HCT116 (cell line): ENCODE measurements at regions not wholly inside any gene's neighbourhood (a gene's known extent, or its start where the extent isn't known, plus 50 kb on each side); places are given as distances from the start of the nearest gene placed in this dataset.

Source experiments
- ATAC-seq: fragments of 200-7000 bp; cut with Tn5 transposase; 2 replicates; pipeline ENCODE4 v1.9.1; 2020; ENCODE audit warnings: mild to moderate bottlenecking, moderate library complexity
- BruUV-seq: library from RNA; stranded (reverse); fragments of 400-500 nt; replicated peaks from 2 replicates; lab custom pipeline; 2021; lab: Mats Ljungman, UMichigan
- CTCF ChIA-PET: fragments of 300-600 bp; sonication (Branson Sonifier 250); formaldehyde crosslinking; loops from one replicate; lab custom pipeline; 2021; ENCODE audit warnings: antibody characterized with exemption; lab: Charles Lee
- POLR2A ChIA-PET: fragments of 300-600, 350-600 bp; sonication (Branson Sonifier 250); formaldehyde crosslinking; loops from one replicate; lab custom pipeline; 2021; ENCODE audit warnings: antibody characterized with exemption; lab: Charles Lee
- RAD21 ChIA-PET, 2 experiments: fragments of 300-600 bp; sonication (Branson Sonifier 250); formaldehyde crosslinking; loops; one replicate each; lab custom pipeline; 2023; ENCODE audit warnings: low total read pairs in 2 of 2; ENCODE audit not compliant: uncharacterized antibody in 2 of 2, unreplicated experiment in 2 of 2, low non-redundant PET in 1 of 2; lab: Charles Lee
- DNase-seq: peaks from one replicate; pipeline ENCODE4 v3.0.0-alpha.2; 2010; ENCODE audit warnings: low read depth, low spot score
- H2AFZ ChIP-seq: fragments of 200-600 bp; shearing (Covaris generic), sonication (generic); 2 replicates; pipeline ENCODE4 v1.6.1; 2017; ENCODE audit warnings: low read depth, mixed run types, mixed read lengths, antibody characterized with exemption, low read length; ENCODE audit not compliant: poor library complexity, severe bottlenecking
- H3K27ac ChIP-seq: 2 replicates; pipeline ENCODE4 v1.5.1; 2012; ENCODE audit warnings: low read depth, low read length
- H3K27me3 ChIP-seq: fragments of 200-600 bp; sonication (generic); 2 replicates; pipeline ENCODE4 v1.6.1; 2016; ENCODE audit warnings: mixed run types, low read length, mixed read lengths; ENCODE audit not compliant: insufficient read depth
- H3K36me3 ChIP-seq, 2 experiments: fragments of 200-500 bp in 1 of 2; fragments of 200-600 bp in 1 of 2; sonication (Bioruptor generic) in 1 of 2; sonication (generic) in 1 of 2; 2 replicates each; pipeline versions ENCODE4 v1.5.1 to v1.6.1; 2014 to 2016; ENCODE audit warnings: low read length in 2 of 2, inconsistent platforms in 1 of 2, mixed read lengths in 1 of 2, mixed run types in 1 of 2; ENCODE audit not compliant: insufficient read depth in 2 of 2, control insufficient read depth in 1 of 2
- H3K4me1 ChIP-seq, 2 experiments: fragments of 200-600 bp in 1 of 2; sonication (generic) in 1 of 2; 2 replicates each; pipeline versions ENCODE4 v1.5.1 to v1.6.1; 2012 to 2017; ENCODE audit warnings: low read length in 2 of 2, inconsistent platforms in 1 of 2, mild to moderate bottlenecking in 1 of 2, mixed read lengths in 1 of 2, mixed run types in 1 of 2, moderate library complexity in 1 of 2; ENCODE audit not compliant: insufficient read depth in 2 of 2, control insufficient read depth in 1 of 2
- H3K4me2 ChIP-seq: fragments of 200-600 bp; sonication (generic); 2 replicates; pipeline ENCODE4 v1.6.1; 2017; ENCODE audit warnings: mixed run types, low read length, mixed read lengths
- H3K4me3 ChIP-seq, 2 experiments: fragments of 200-600 bp in 1 of 2; sonication (generic) in 1 of 2; replicated peaks in 1 of 2; 2 replicates each; pipeline ENCODE4 v1.5.1; 2011 to 2016; ENCODE audit warnings: low read length in 2 of 2, control low read depth in 1 of 2, low read depth in 1 of 2, mild to moderate bottlenecking in 1 of 2, mixed read lengths in 1 of 2, mixed run types in 1 of 2
- H3K79me2 ChIP-seq: fragments of 200-600 bp; sonication (generic); 2 replicates; pipeline ENCODE4 v1.6.1; 2017; ENCODE audit warnings: mild to moderate bottlenecking, mixed run types, low read length, moderate library complexity, mixed read lengths; ENCODE audit not compliant: insufficient read depth
- H3K9ac ChIP-seq: fragments of 200-600 bp; sonication (generic); 2 replicates; pipeline ENCODE4 v1.6.1; 2016; ENCODE audit warnings: low read length, mixed read lengths
- H3K9me2 ChIP-seq: fragments of 200-600 bp; sonication (generic), shearing (Covaris generic); 2 replicates; pipeline ENCODE4 v1.6.1; 2017; ENCODE audit warnings: mixed run types, mild to moderate bottlenecking, moderate library complexity; ENCODE audit not compliant: insufficient read depth
- H3K9me3 ChIP-seq, 2 experiments: fragments of 200-500 bp in 1 of 2; fragments of 200-600 bp in 1 of 2; sonication (Bioruptor generic) in 1 of 2; sonication (generic) in 1 of 2; 2 replicates each; pipeline ENCODE4 v1.6.1; 2014 to 2017; ENCODE audit warnings: low read length in 2 of 2, mixed read lengths in 2 of 2, inconsistent platforms in 1 of 2, low read depth in 1 of 2, mild to moderate bottlenecking in 1 of 2, mixed run types in 1 of 2, moderate library complexity in 1 of 2; ENCODE audit not compliant: control insufficient read depth in 1 of 2, insufficient read depth in 1 of 2
- H4K20me1 ChIP-seq: fragments of 200-600 bp; sonication (generic), shearing (Covaris generic); 2 replicates; pipeline ENCODE4 v1.6.1; 2017; ENCODE audit warnings: mixed run types, mild to moderate bottlenecking, moderate library complexity; ENCODE audit not compliant: insufficient read depth
- ATF3 ChIP-seq: IDR thresholded peaks from 2 replicates; pipeline ENCODE4 v1.6.1; 2012
- CBX3 ChIP-seq: IDR thresholded peaks from 2 replicates; pipeline ENCODE4 v1.6.1; 2012; ENCODE audit warnings: low read depth
- CEBPB ChIP-seq: IDR thresholded peaks from 2 replicates; pipeline ENCODE4 v1.6.1; 2012; ENCODE audit warnings: low read depth
- CTCF ChIP-seq, 3 experiments: fragments of 200-600 bp in 1 of 3; sonication (generic) in 1 of 3; IDR thresholded peaks in 2 of 3; conservative IDR thresholded peaks in 1 of 3; 2 replicates each; pipeline ENCODE4 v1.5.1; 2012 to 2017; ENCODE audit warnings: low read depth in 2 of 3, low read length in 2 of 3, antibody characterized with exemption in 1 of 3, borderline replicate concordance in 1 of 3, control low read depth in 1 of 3, mild to moderate bottlenecking in 1 of 3, mixed read lengths in 1 of 3, mixed run types in 1 of 3, moderate library complexity in 1 of 3; ENCODE audit not compliant: insufficient read depth in 1 of 3
- EGR1 ChIP-seq: IDR thresholded peaks from 2 replicates; pipeline ENCODE4 v1.6.1; 2012; ENCODE audit warnings: low read depth
- EZH2 ChIP-seq: fragments of 200-600 bp; sonication (generic); IDR thresholded peaks from 2 replicates; pipeline ENCODE4 v1.6.1; 2017; ENCODE audit warnings: antibody characterized with exemption, mixed run types
- FOSL1 ChIP-seq: IDR thresholded peaks from 2 replicates; pipeline ENCODE4 v1.6.1; 2012; ENCODE audit warnings: low read depth
- JUND ChIP-seq: IDR thresholded peaks from 2 replicates; pipeline ENCODE4 v1.6.1; 2012
- POLR2A ChIP-seq: IDR thresholded peaks from 2 replicates; pipeline ENCODE4 v1.7.0; 2011; ENCODE audit warnings: borderline replicate concordance; ENCODE audit not compliant: insufficient read depth, insufficient read length; ENCODE audit errors: extremely low read depth
- POLR2AphosphoS5 ChIP-seq: IDR thresholded peaks from 2 replicates; pipeline ENCODE4 v1.6.1; 2011; ENCODE audit warnings: mild to moderate bottlenecking, low read depth, low read length, moderate library complexity
- RAD21 ChIP-seq: IDR thresholded peaks from 2 replicates; pipeline ENCODE4 v1.6.1; 2012; ENCODE audit warnings: low read depth, mild to moderate bottlenecking
- SIN3A ChIP-seq: IDR thresholded peaks from 2 replicates; pipeline ENCODE4 v1.6.1; 2012; ENCODE audit warnings: low read depth
- YY1 ChIP-seq: IDR thresholded peaks from 2 replicates; pipeline ENCODE4 v1.6.1; 2011; ENCODE audit warnings: low read length, low read depth, moderate library complexity, mild to moderate bottlenecking; ENCODE audit not compliant: insufficient replicate concordance; ENCODE audit errors: extremely low read depth
- ZFX ChIP-seq: fragments of 450-650 bp; IDR thresholded peaks from 2 replicates; pipeline ENCODE4 v1.6.1; 2017
- intact Hi-C: fragments of 100-400 bp; cut with micrococcal nuclease; formaldehyde crosslinking; loops from 2 replicates; pipeline ENCODE4 v1.10.0; 2022
- TF ChIP-seq, protein P1 (sequence below): IDR thresholded peaks from 2 replicates; pipeline ENCODE4 v1.6.1; 2012; ENCODE audit warnings: low read depth

DNA sequence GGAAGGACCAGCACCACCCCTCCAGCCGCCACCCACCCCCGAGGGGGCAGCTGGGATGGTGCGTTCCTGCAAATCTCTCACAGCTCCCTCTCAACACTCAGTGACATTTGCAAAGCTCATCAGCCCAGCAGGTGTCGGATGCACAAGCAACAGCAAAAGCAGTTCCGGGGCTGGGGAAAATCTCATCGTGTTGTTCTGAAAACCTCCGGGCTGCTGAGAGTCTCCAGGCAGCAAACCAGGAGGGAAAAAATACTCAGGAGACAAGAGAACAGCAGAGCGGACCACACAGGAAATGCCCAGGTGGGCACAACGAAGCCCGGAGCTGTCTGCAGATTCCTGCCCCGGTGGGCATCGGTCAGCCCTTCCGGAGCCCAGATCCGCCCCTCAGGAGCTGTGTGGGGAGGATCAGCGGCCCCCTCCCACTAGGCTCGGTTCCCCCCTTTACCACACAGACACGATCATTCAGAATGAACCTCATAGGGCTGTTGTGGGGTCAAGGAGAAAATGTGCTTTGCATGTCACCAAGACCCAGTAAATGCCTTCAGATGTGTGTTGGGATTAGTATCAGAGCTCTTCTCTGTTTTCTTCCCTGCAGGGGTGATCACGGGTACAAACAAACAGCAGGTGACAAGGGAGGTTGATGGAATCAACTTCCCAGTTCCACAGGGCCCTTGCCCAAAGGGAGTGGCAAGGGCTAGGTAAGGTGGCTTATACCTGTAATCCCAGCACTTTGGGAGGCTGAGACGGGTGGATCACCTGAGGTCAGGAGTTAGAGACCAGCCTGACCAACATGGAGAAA, 127.0 kb upstream of the TIAM1 start:
- Histone ChIP-seq H3K27ac (no peak overlapping the region), H3K27me3 (no peaks in the 10 kb centered on the region), H3K4me2 (no peak overlapping the region), H3K36me3 (0 out of 4 replicates have a peak, but pooled peaks cover 0 to 3% of the 10 kb centered on the region in 2 experiments), H3K79me2 (no peaks in the 10 kb centered on the region; the same call in 1 of the 2 replicates), H3K9me3 (no peaks in the 10 kb centered on the region), H3K9ac (no peak overlapping the region), H3K4me3 (no peak overlapping the region), H2AFZ (no peak overlapping the region), H4K20me1 (no peaks in the 10 kb centered on the region), H3K9me2 (no peaks in the 10 kb centered on the region), H3K4me1 (no peaks in the 10 kb centered on the region)
- ChIA-PET RAD21 (no interaction called here), POLR2A (no interaction called here), CTCF (no interaction called here)
- ATAC-seq, result no peak
- TF ChIP-seq CTCF (IDR thresholded peaks at IDR 0.05 in 2 of 3, conservative IDR thresholded peaks at IDR 0.05 in 1 of 3; ENCODE audit: borderline replicate concordance in 1 of 3, insufficient read depth in 1 of 3, low read depth in 2 of 3, low read length in 2 of 3) (no peak), YY1 (no peak), EGR1 (no peak), EZH2 (no peak), SIN3A (no peak), JUND (no peak), POLR2AphosphoS5 (no peak), RAD21 (no peak), POLR2A (no peak), CEBPB (no peak), FOSL1 (no peak), ATF3 (no peak), CBX3 (no peak), ZFX (no peak)
- TF ChIP-seq, protein P1, sequence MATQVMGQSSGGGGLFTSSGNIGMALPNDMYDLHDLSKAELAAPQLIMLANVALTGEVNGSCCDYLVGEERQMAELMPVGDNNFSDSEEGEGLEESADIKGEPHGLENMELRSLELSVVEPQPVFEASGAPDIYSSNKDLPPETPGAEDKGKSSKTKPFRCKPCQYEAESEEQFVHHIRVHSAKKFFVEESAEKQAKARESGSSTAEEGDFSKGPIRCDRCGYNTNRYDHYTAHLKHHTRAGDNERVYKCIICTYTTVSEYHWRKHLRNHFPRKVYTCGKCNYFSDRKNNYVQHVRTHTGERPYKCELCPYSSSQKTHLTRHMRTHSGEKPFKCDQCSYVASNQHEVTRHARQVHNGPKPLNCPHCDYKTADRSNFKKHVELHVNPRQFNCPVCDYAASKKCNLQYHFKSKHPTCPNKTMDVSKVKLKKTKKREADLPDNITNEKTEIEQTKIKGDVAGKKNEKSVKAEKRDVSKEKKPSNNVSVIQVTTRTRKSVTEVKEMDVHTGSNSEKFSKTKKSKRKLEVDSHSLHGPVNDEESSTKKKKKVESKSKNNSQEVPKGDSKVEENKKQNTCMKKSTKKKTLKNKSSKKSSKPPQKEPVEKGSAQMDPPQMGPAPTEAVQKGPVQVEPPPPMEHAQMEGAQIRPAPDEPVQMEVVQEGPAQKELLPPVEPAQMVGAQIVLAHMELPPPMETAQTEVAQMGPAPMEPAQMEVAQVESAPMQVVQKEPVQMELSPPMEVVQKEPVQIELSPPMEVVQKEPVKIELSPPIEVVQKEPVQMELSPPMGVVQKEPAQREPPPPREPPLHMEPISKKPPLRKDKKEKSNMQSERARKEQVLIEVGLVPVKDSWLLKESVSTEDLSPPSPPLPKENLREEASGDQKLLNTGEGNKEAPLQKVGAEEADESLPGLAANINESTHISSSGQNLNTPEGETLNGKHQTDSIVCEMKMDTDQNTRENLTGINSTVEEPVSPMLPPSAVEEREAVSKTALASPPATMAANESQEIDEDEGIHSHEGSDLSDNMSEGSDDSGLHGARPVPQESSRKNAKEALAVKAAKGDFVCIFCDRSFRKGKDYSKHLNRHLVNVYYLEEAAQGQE, result no peak
- intact Hi-C loops, result no loop called here
- DNase-seq, result no peak
- BruUV-seq, result no TSS peak
